Type B pancreatic cell (in vitro differentiated cells): ENCODE measurements at regions not wholly inside any gene's neighbourhood (a gene's known extent, or its start where the extent isn't known, plus 50 kb on each side); places are given as distances from the start of the nearest gene placed in this dataset.

Experiments
- DNase-seq: peaks from one replicate; pipeline ENCODE4 v3.0.0; 2021; ENCODE audit warnings: mixed read lengths; ENCODE audit not compliant: unreplicated experiment; ENCODE audit errors: extremely low spot score
- H3K27ac Mint-ChIP-seq: 2 replicates; pipeline ENCODE4 v1.8.0; 2021; ENCODE audit warnings: mild to moderate bottlenecking, mixed read lengths
- H3K27me3 Mint-ChIP-seq: 2 replicates; pipeline ENCODE4 v1.8.0; 2021; ENCODE audit warnings: mixed read lengths
- H3K36me3 Mint-ChIP-seq: 2 replicates; pipeline ENCODE4 v1.8.0; 2021; ENCODE audit warnings: mixed read lengths
- H3K4me1 Mint-ChIP-seq: one replicate; pipeline ENCODE4 v1.8.0; 2021; ENCODE audit warnings: mixed read lengths; ENCODE audit not compliant: unreplicated experiment
- H3K4me3 Mint-ChIP-seq: 2 replicates; pipeline ENCODE4 v1.8.0; 2021; ENCODE audit warnings: mild to moderate bottlenecking, mixed read lengths
- H3K9me3 Mint-ChIP-seq: 2 replicates; pipeline ENCODE4 v1.8.0; 2021; ENCODE audit warnings: mixed read lengths
- TF ChIP-seq, protein P1 (sequence below): fragments of 200-600 bp; sonication (generic); conservative IDR thresholded peaks from 2 replicates; pipeline ENCODE4 v1.5.0; 2021; ENCODE audit warnings: antibody characterized with exemption, mild to moderate bottlenecking

GRCh38 chr4:126798214-126798613 lies 834.5 kb upstream of the INTU start:
- no peaks in the 10 kb centered on the region for H3K4me1 Mint-ChIP-seq
- no peaks in the 10 kb centered on the region for H3K27me3 Mint-ChIP-seq
- TF ChIP-seq, protein P1, sequence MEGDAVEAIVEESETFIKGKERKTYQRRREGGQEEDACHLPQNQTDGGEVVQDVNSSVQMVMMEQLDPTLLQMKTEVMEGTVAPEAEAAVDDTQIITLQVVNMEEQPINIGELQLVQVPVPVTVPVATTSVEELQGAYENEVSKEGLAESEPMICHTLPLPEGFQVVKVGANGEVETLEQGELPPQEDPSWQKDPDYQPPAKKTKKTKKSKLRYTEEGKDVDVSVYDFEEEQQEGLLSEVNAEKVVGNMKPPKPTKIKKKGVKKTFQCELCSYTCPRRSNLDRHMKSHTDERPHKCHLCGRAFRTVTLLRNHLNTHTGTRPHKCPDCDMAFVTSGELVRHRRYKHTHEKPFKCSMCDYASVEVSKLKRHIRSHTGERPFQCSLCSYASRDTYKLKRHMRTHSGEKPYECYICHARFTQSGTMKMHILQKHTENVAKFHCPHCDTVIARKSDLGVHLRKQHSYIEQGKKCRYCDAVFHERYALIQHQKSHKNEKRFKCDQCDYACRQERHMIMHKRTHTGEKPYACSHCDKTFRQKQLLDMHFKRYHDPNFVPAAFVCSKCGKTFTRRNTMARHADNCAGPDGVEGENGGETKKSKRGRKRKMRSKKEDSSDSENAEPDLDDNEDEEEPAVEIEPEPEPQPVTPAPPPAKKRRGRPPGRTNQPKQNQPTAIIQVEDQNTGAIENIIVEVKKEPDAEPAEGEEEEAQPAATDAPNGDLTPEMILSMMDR, result no peak
- peaks cover 3% of the 10 kb centered on the region for H3K9me3 Mint-ChIP-seq
- H3K36me3 Mint-ChIP-seq, result no peaks in the 10 kb centered on the region
- no peak overlapping the region for H3K27ac Mint-ChIP-seq
- no peak overlapping the region for H3K4me3 Mint-ChIP-seq
- no peak for DNase-seq

DNA sequence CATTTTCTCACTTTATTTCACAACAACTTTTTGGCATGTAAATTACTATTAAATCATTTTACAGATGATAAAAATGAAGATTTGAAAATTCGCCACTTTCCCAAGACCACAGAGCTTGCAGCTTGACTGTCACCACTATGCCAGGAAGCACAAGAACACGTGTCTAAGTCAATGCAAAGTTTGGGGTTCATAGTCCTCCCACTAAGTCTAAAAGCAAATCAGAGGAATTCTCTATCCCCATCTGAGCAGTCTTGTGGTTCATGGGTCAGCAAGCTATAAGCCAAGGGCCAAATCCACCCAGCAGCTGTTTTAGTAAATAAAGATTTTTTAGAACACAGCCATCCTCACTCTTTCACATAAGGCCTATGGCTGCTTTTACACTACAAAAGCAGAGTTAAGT lies 833.3 kb upstream of the INTU start:
- peaks cover 3% of the 10 kb centered on the region for H3K9me3 Mint-ChIP-seq
- no peak for DNase-seq
- H3K27me3 Mint-ChIP-seq, result no peaks in the 10 kb centered on the region
- no peak overlapping the region for H3K4me3 Mint-ChIP-seq
- no peak overlapping the region for H3K27ac Mint-ChIP-seq
- TF ChIP-seq, protein P1, result no peak
- no peaks in the 10 kb centered on the region for H3K36me3 Mint-ChIP-seq
- H3K4me1 Mint-ChIP-seq, result no peaks in the 10 kb centered on the region

GRCh38 chr4:126799971-126800574 lies 832.7 kb upstream of the INTU start:
- TF ChIP-seq, protein P1, result no peak
- H3K4me1 Mint-ChIP-seq, result no peaks in the 10 kb centered on the region
- DNase-seq, result no peak
- H3K27me3 Mint-ChIP-seq, result no peaks in the 10 kb centered on the region
- H3K36me3 Mint-ChIP-seq, result no peaks in the 10 kb centered on the region
- H3K4me3 Mint-ChIP-seq, result no peak overlapping the region
- H3K27ac Mint-ChIP-seq, result no peak overlapping the region
- no peaks in the 10 kb centered on the region for H3K9me3 Mint-ChIP-seq

DNA sequence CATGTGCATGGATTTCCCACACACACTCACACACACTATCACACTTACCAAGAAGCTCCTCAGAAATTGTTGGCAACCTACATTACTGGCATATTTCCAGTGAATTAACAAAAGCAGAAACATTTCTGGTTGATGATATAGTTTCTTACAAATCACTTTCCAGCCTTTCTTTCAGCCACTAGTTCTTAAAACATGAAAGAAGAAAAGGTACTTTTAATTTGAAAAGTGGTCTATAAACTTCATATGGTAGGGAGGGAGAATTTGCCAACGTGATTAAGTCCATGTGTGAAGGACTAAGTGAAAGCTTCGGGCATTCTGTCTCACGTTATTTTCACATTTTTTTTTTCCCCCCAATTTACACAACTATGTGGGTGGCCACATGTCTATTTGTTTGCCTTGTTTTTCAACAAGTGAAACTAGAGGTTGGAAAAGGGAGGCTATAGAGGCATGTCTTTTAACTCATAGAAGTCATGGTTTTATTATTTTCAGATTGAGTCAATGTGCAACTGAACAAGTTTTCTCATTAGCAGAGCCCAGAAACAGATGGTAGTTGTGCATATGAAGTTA lies 832.1 kb upstream of the INTU start:
- Mint-ChIP-seq H3K36me3 (no peaks in the 10 kb centered on the region), H3K9me3 (no peaks in the 10 kb centered on the region), H3K27ac (no peak overlapping the region), H3K4me1 (no peaks in the 10 kb centered on the region), H3K27me3 (no peaks in the 10 kb centered on the region), H3K4me3 (no peak overlapping the region)
- no peak for DNase-seq
- TF ChIP-seq, protein P1, result no peak

DNA sequence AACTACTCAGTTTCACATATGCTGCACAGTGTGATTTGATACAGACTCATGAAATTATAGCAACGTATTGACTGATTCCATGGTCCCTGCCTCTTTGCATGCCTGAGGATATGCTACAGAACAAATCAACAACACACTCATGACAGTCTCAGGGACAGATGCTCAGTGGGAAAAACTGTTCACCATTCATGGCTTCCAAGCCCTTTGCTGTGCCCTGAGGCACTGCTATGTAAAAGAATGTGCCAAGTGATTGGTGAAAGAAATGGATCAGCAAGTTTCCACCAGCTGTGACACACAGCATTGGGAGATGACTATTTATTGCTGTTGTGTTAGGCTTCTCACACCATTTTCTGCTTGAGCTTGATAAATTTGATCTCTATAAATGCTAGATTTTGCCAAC lies 825.6 kb upstream of the INTU start:
- no peak for DNase-seq
- TF ChIP-seq, protein P1, result no peak
- Mint-ChIP-seq H3K27ac (no peak overlapping the region), H3K9me3 (no peaks in the 10 kb centered on the region), H3K27me3 (no peaks in the 10 kb centered on the region), H3K4me1 (no peaks in the 10 kb centered on the region), H3K36me3 (no peaks in the 10 kb centered on the region), H3K4me3 (no peak overlapping the region)
